SHP77 treated with DMSO at 0.1 percent for 48 hours (cell line): ENCODE measurements at regions not wholly inside any gene's neighbourhood (a gene's known extent, or its start where the extent isn't known, plus 50 kb on each side); places are given as distances from the start of the nearest gene placed in this dataset.
"Not testable (repeated sequence)": the region's sequence is repeated elsewhere in the genome, so short reads cannot be mapped to it uniquely, and the experiment has no call there.

Source experiments
- DNase-seq: peaks from one replicate; lab custom pipeline; 2025; lab: John Stamatoyannopoulos, UW

DNA sequence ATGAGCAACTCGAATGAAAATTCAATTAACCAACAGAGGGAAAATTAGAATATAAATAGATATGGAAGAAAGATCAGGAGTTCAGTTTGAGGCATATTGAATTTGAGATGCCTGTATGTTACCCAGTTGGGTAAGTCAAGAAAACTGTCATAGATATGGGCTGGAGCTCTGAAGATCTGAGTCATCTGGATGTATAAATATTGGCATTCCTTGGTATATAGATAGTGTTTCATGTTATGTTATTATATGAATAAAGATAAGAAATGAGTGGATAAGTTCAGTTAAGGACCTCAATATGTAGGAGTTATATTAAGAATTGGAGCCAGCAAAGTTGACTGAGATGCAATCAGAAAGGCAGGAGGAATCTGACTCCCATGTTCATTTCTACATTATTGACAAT lies 543.6 kb upstream of the SMIM31 start:
- DNase-seq: no peak

DNA sequence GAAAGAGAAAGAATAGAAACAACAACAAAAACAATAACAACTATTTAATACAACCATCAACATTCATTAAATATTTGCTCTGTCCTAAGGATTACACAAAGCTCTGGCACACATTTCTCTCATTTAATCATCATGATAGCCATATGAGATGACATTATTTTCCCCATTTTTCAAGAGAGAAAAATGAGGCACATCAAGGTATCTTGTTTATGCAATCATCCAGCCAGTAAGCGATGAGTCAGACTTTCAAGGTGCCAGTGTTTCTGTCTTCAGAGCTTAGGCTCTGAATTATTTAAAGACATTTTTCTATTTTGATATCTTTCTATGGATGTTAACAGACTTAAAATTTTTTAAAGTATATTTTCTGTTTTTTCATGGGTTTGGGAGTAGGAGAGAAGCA lies 541.8 kb upstream of the SMIM31 start:
- DNase-seq: no peak

DNA sequence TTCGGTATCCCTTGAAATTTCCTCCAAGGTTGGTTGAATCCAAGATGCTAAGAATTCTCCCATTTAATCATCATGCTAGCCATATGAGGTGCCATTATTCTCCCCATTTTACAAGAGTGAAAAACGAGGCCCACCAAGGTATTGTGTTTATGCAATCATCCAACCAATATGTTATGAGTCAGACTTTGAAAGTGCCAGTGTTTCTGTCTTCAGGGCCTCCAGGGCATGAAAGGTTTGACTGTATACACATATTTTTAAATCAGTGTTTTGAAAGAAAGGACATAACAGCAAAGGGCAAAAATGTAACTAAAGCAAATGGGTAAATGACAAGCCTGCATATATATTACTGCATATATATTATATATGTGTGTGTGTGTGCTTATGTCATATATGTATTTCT lies 541.2 kb upstream of the SMIM31 start:
- no peak for DNase-seq

DNA sequence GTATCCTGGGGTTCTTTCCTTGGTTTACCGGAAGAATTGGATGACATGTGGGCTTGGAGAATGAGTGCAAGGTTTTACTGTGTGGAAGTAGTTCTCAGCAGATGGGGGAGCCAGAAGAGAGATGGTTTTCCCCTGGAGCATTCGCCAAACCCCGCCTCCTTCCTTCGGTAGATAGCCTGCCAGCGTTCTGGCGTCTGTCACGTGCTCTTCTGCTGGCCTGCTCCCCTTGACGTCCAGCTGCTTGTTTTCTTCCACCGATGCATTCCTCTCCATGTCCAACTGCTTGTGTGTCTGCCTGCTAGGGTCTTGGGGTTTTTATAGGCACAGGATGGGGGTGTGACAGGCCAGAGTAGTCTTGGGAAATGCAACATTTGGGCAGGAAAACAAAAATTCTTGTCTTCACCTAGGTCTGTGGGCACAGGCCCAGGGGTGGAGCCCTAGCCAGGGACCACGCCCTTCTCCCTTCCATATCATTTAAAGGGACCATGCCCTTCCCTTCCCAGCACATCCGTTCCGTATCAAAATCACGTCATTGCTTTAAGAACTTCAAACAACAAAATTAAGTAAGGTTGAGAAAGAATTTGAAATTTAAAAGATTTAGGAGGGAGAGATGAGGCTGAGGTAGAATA lies 538.7 kb upstream of the SMIM31 start:
- peak; percentile 48 for DNase-seq

DNA sequence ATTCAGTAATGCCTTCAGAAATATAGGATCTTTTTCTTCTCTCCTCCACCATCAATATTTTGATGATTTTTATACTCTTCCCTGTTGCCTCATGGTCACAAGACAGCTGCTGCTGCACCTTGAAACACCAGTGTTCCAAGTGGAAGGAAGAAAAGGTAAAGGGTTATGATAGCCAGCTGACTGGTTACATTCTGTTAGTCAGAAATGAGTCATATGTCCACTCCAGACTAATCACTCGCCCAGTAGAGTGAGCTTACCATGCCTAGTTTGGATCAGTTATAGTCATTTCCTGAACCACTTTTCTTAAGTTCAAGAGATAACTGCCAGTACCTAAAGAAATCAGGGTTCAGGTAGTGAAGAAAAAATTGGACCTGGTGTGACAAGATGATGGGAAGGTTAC lies 532.3 kb upstream of the SMIM31 start:
- DNase-seq: no peak

DNA sequence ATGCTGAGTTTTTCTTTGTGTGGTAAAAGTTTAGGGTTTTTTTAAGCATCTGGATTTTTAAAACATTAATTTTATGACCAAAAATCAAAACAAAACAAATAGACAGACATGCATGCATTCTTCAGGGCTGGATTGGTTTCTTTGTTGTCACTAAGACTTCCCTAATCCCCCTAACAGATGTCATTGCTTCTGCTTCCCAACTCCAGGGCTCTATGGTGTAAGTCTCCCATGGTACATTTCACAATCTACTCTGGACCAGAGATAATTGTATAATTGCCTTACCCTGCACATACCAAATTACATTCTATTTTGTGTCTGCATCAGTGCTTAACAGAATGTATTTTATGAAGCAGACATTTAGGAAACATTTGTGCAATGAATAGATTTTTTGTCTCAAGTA lies 529.1 kb upstream of the SMIM31 start:
- no peak for DNase-seq

GRCh38 chr4:164229255-164229654 lies 524.7 kb upstream of the SMIM31 start:
- no peak for DNase-seq

DNA sequence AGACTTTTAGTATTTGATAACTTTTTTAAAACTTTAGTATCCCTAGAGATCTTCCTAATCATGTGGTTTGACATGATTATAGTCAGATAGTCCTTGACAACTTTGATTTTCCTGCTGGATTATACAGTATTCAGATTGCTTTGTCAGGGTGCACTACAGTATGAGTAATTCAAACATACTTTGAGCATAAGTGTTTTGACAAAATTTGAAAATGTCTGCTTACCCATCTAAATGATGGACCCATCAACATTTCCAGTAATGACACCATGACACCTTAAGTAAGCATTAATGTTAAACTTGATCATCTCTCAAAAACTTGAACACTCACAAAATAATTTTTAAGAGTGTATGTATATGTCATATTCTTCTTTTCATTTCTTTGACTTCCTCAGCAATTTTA lies 514.5 kb upstream of the SMIM31 start:
- no peak for DNase-seq

DNA sequence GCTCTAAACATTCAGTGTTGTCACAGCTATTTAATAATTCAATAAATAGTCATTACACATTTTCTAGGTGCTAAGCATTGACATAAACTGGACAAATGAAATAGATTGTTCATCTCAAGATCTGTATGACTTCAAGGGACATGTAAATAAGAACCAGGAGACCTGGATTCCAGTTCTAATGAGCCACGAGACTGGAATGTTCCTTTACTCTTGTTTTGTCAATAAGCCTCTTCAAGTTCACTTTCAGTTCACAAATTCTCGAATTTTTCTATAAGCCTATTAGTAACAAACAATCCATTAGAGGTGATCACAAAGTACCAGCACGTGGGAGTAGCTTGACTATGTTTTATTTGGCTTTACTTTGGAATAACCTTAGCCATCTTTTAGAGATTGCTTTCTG lies 514.0 kb upstream of the SMIM31 start:
- DNase-seq: no peak

DNA sequence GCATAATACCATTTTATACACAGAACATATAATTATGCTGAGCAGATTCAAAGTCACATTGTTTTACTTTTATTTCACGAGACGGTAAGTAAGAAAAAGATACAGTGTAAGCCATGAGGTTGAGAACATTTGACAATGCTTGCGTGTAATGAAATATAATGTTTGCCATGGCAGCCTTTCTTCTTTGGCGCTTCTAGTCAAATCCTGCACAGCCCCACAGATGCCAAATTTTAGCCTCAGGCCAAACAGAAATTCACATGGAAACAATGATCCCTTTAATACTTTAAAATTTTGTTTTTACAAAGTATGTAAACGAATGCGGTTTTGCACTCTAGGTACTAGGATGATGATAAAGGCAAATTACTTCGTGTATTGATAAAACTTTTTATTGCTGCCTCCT lies 502.7 kb upstream of the SMIM31 start:
- no peak for DNase-seq

- DNase-seq: no peak
Measured at GRCh38 chr4:164252286-164252685, 501.6 kb upstream of the SMIM31 start.

DNA sequence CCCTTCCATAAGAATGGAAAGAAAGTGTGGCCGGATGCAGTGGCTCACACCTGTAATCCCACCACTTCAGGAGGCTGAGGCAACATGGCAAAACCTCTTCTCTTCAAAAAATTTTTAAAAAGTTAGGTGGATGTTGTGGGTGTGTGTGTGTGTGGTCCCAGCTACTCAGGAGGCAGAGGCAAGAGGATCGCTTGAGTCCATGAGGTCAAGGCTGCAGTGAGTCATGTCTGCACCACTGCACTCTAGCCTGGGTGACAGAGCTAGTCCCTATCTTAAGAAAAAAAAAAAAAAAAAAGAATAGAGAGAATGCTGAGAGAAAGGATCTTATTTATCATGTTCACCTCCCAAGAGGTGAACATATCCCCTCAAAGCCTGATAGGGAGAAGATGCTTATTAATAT lies 492.1 kb upstream of the SMIM31 start:
- no peak for DNase-seq

DNA sequence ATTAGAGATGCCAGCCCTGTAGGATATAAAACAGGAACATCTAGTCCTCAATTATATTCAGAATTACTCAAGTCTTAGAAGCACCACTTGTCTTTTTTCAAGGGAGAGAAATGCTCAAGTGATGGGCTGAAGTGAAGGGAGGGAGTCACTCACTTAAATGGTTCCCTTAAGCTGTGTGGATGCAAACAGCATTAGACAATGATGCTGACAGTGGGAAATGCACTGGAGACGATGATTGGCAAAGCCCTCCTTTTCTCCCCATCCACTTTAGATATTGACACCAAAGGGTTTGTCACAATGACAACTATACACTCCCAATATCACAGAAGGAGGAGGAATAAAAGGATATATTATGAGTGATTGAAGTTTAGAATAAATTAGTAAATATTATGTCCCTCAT lies 491.4 kb upstream of the SMIM31 start:
- not testable (repeated sequence) for DNase-seq

DNA sequence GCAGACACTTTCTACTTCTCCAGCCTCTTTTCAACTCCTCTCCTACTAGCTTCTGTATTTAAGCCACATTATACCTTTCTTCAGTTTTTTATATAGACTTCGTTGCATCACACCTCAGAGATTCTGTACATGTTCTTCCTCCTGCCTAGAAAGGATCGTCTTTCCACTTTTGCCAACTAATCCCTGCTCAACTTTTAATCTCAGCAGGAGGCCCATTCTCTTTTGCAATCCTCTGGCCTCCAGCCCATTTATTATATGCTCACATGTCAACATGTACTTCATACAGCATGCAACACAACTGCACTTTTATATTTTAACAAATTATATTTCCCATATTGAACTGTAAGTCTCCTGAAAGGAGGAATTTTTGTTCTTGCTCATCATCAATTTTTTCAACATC lies 476.5 kb upstream of the SMIM31 start:
- DNase-seq: not testable (repeated sequence)

- DNase-seq: no peak
Measured at GRCh38 chr4:164287173-164287572, 466.8 kb upstream of the SMIM31 start.

- DNase-seq: no peak
Measured at GRCh38 chr4:164288578-164288977, 465.4 kb upstream of the SMIM31 start.

DNA sequence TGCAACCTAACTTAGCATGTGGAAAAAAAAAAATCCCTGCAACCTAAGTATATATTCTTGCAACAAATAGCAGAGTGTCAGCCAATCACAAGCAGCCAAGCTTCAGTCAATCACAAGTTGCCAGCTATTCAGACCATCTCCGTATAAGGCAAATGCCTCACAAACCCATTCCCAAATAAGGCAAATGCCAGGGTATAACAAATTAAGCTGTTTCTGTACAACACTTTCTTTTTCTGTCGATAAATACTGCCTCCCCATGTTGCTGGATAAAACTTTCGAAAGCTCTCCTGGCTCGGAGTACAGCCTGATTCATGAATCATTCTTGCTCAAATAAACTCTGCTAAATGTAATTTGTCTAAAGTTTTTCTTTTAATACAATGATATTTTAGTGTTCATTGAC lies 460.7 kb upstream of the SMIM31 start:
- no peak for DNase-seq

GRCh38 chr4:164293743-164294142 lies 460.2 kb upstream of the SMIM31 start:
- DNase-seq: no peak

GRCh38 chr4:164301430-164301829 lies 452.5 kb upstream of the SMIM31 start:
- DNase-seq: no peak

DNA sequence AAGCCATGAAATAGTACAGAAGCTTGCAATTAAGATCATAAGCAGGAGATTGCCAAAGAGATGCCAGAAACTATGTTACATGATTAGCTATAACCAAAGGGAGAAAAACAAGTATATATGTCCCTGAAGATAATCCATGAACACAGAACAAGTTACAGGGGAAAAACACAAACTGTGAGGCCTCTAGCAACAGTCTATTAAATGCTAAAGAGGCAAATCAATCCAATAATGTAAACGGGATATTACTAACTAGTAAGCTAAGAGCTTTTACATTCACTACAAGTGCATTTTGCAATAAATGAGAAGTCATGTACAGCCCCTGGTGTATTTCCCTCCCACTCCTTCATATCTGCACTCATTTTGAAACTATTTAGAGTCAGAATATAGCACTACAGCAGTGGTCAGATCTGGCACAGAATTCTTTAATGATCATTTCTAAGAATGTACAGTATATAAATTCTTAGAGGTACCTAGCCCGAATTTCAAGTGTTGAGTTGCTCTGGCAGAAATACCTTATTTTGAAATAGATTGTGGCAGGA lies 449.8 kb upstream of the SMIM31 start:
- DNase-seq: no peak

GRCh38 chr4:164304861-164305260 lies 449.1 kb upstream of the SMIM31 start:
- no peak for DNase-seq

- DNase-seq: no peak
Measured at GRCh38 chr4:164307262-164307661, 446.7 kb upstream of the SMIM31 start.

GRCh38 chr4:164312671-164313070 lies 441.3 kb upstream of the SMIM31 start:
- no peak for DNase-seq

DNA sequence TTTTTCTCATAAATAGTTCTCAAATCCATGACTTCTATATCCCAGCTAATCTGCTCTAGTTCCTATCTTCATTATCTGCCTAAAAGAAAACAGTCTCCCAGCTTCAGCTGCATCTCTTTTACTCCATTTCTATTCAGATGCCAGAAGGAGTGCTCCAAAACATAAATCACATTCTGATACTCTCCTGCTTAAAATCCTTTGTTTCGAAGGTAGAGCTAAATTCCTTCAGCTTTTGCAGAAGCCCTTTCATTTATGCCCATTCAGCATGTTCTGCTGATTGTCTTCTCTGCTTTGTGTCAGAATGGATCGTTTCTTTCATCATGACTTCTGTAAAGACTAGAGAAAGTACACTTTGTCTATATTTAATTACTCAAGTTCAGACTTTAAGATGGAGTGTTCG lies 440.1 kb upstream of the SMIM31 start:
- DNase-seq: no peak
